ENCODE measurements at regions not wholly inside any gene's neighbourhood (a gene's known extent, or its start where the extent isn't known, plus 50 kb on each side); places are given as distances from the start of the nearest gene placed in this dataset.
"Not testable (repeated sequence)": the region's sequence is repeated elsewhere in the genome, so short reads cannot be mapped to it uniquely, and the experiment has no call there.

DNA sequence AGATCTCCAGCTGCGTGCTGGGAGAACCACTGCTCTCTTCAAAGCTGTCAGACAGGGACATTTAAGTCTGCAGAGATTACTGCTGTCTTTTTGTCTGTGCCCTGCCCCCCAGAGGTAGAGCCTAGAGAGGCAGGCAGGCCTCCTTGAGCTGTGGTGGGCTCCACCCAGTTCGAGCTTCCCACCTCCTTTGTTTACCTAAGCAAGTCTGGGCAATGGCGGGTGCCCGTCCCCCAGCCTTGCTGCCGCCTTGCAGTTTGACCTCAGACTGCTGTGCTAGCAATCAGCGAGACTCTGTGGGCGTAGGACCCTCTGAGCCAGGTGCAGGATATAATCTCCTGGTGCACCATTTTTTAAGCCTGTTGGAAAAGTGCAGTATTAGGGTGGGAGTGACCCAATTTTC lies 128.6 kb downstream of the ACTR3 start:
- DNase-seq: not testable (repeated sequence)

GRCh38 chr2:114020668-114021067 lies 130.8 kb downstream of the ACTR3 start:
- no peak for DNase-seq

DNA sequence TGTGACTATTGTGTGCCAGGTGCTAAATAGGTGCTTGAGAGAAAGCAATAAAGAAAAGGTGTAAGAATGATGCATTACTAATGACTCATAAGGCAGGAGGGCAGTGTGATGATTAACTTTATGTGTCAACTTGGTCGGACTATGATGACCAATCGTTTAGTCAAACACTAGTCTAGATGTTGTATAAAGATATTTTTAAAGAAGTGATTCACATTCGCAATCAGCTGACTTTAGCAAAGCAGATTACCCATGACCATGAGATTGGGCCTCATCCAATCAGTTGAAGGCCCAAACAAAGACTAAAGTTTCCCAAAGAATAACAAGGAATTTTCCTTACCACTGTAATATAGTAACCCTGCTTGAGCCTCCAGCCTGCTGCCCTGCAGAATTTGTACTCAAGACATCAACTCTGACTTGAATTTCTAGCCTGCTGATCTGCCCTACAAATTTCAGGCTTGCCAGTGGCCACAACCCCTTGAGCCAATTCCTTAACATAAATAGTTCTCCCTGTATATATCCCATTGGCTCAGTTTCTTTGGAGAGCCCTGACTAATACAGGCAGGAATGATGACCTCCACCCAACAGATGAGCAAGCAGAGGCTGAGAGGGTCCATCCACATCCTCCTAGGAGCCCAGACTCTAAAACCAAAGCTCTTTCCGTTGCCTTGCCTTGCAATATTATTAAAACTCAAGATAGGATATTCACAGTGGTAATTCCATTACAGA lies 132.6 kb downstream of the ACTR3 start:
- peak; percentile 85 for DNase-seq

DNA sequence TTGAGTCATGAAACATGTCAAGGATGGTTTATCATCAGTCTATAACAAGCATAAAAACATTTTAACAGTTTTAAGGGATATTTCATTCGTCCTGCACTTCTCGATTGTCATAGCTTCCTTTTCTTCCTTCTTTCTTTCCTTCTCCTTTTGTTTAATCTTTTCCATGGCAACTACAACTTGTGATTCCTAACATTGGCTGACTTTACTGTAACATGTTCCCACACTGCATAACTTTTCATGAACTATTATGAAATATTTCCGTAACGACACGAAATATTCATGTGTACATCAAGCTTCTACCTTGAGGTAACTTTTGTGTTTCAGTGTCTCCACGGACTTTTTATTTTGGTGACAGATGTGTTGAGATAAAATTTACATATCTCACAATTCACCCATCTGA lies 134.4 kb downstream of the ACTR3 start:
- DNase-seq: no peak

- no peak for DNase-seq
Observed at GRCh38 chr2:114025030-114025429, 135.1 kb downstream of the ACTR3 start.

DNA sequence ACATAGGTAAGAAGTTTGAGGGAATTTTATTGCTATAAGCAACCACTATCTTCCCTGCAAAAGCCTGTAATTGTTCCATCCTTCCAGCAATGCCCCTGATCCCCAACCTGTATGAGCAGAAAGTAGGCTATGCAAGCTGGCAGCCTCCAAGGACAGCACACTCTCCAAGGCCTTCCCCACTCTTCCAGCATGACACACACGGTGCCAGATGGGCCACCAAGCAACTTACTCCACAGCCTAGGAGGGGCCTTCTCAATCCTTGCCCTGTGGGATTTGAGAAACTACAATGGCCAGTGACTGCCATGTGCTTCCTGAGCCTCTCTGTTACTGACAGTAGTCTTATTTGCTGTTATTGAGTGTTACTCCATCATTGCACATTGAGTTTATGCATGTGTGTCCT lies 137.5 kb downstream of the ACTR3 start:
- no peak for DNase-seq

GRCh38 chr2:114031605-114032505 lies 142.0 kb downstream of the ACTR3 start:
- no peak for DNase-seq

DNA sequence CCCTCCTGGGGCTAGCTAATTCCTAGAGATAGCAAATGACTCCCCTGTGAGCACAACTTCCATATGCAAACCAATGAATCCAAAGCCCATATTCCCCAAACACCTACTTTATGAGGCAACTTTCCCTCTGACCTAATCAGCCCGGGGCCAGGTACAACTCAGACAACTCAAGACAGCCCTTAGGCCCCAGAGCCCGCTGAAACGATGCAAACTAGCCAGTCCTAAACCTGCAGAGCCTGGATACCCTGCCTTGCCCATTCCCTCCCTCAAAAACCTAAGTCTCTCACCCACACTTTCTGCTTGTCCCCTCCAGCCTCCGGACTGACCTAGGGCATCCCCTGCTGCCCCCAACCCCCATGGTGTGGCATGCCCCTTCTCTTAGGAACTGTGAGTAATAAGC lies 142.8 kb downstream of the ACTR3 start:
- no peak for DNase-seq

DNA sequence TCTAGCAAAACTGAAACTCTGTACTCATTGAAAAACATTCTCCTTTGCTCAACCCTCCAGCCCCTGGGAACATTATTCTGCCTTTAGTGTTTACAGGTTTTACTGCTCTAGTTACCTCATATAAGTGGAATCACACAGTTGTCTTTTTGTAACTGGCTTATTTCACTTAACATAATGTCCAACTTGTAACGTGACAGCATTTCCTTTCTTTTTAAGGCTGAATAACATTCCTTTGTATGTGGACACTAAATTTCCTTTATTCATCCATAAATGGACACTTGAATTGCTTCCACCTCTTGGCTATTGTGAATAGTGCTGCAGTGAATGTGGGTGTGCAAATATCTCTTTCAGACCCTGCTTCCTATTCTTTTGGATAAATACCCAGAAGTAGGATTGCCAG lies 144.9 kb downstream of the ACTR3 start:
- DNase-seq: no peak

DNA sequence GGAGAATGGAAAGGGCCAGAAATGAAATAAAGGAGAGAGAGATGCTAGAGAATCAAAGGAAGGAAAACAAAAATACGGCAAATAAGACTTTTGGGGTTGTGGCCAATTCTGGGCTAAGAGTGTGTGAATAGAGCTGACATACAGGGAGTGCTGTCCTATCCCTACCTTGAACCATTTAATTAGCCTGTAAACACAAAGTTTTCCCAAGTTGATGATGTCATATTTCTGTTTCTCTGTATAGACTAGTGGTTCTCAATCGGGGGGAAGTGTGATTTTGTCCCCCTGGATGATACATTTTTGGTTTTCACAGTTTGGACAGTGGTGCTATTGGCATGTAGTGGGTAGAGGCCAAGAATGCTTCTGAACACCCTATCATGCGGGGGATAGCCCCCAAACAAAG lies 148.8 kb downstream of the ACTR3 start:
- no peak for DNase-seq

DNA sequence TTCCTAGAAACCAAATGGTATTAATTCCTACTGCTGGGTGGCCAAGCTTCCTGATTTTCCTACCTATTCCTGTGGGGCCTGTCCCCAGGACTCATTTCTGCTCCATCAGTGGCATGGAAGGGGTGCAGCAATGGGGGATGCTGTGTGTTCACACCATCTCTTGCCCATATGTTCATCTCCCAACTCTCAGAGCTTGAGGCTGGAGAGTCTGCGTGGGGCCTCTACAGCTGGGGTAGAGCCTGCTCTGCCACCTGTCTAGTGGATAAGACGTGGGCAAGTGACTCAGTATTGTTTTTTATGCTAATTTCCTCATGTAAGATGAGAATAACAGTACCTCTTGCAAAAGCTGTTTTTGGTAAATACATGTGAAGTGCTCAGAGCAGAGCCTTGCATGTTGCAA lies 149.8 kb downstream of the ACTR3 start:
- no peak for DNase-seq

DNA sequence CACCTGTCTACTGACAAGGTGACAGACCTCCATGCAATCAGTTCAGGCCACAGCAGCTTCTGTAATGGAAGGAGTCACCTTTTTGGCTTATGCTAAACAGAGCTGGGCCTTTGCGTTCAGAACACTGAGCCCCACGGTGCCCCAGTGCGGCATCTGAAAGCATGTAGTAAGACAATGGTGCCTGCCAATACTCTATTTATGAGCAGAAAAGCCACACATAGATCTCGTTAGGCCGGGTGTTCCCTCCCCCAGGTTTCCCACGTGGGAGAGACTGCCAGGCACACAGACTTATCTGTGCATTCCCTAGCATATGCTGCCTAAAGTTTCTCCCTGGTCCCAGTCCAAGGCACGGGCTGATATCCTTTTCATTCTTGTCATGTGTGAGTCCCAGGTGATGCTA lies 150.9 kb downstream of the ACTR3 start:
- no peak for DNase-seq

GRCh38 chr2:114044985-114045384 lies 155.1 kb downstream of the ACTR3 start:
- DNase-seq: no peak

DNA sequence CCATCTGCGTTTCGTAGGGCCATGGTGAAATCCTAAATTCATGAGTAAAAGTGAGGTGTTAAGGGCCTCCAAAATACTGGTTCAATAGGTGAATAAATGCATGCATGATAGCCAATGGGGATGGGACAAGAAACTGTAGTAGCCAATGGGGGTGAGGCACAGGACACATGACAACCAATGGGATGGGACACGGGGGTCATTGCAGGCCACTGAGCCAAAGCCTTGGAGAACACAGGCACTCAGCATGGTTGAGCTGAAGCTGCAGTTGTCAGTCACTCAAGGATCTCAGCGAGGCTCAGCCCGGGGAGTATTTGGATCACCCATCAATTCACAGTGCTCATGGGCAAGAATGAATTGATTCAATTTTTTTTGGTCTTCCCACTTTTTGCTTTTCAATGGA lies 156.5 kb downstream of the ACTR3 start:
- DNase-seq: no peak

DNA sequence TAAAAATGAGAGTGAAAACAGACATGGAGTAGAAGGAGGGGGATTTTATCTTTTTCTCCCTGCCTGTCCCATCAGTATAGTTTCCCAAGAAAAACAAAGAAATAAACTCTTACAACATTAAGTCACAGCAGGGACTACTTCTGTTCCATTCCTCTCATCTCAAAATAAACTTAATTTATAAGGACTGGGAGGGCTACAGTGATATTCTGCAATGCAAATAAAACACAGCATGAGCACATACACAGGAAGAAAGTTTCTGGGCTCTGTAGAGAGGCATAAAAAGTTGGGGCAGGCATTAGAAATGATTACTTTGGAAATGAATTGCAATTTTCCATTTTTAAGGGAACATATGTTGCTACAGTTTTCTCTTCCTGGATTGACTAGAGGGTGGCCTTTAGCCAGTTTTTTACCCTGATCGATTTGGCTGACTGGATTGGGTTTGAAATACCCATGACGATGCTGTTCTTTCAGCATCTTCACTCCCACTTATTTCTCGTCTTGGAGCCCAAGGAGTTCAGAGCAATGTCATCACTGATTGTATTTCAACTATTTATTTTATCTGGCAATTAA lies 157.1 kb downstream of the ACTR3 start:
- no peak for DNase-seq

- DNase-seq: no peak
Observed at GRCh38 chr2:114049280-114049679, 159.4 kb downstream of the ACTR3 start.

DNA sequence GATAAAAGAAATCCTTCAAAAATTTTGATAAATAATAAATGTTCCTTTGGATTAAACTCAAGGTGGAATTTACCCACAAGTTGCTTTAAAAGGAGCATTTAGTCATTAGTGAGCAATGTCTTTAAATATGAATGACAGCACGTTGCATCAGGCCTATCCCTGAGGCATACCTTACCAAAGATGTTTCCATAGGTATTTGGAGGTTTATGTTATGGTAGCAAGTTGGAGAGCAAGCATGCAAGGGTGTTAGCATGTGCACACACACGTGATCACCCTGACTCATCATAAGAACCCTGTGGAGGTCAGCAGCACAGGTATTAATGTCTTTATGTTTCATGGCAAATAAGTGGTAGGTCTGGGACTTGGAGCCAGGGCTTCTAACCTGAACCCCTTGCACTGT lies 159.9 kb downstream of the ACTR3 start:
- DNase-seq: no peak

- DNase-seq: no peak
Observed at GRCh38 chr2:114056294-114057143, 166.6 kb downstream of the ACTR3 start.

- no peak for DNase-seq
Observed at GRCh38 chr2:114057638-114058037, 167.7 kb downstream of the ACTR3 start.

- no peak for DNase-seq
Observed at GRCh38 chr2:114061566-114062098, 171.7 kb downstream of the ACTR3 start.

DNA sequence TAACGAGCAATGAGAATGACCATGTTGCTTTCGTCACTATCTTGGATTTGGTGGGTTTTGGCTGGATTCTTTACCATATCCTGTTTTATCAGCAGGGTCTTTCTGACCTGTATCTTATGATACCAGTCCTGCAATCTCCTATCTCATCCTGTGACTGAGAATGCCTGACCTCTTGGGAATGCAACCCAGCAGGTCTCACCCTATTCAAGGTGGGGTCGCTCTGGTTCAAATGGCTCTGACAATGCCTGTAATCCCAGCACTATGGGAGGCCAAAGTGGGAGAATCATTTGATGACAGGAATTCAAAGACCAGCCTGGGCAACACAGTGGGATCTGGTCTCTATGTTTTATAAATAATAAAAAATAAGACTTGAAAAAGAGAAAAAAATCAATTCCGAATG lies 173.5 kb downstream of the ACTR3 start:
- DNase-seq: no peak

- DNase-seq: no peak
Observed at GRCh38 chr2:114065731-114066130, 175.8 kb downstream of the ACTR3 start.

Measured in fibroblast of skin of back (primary cell).